NCI-H2171 (cell line): ENCODE measurements at regions not wholly inside any gene's neighbourhood (a gene's known extent, or its start where the extent isn't known, plus 50 kb on each side); places are given as distances from the start of the nearest gene placed in this dataset.
"Not testable (repeated sequence)": the region's sequence is repeated elsewhere in the genome, so short reads cannot be mapped to it uniquely, and the experiment has no call there.

ENCODE experiments used
- DNase-seq: peaks from one replicate; lab custom pipeline; 2025; lab: John Stamatoyannopoulos, UW

GRCh38 chr11:91650802-91651201 lies 573.8 kb upstream of the FAT3 start:
- DNase-seq, result no peak

- DNase-seq, result no peak
These were observed 583.5 kb upstream of the FAT3 start for GRCh38 chr11:91641153-91641552.

- DNase-seq, result no peak
These were observed 585.3 kb upstream of the FAT3 start for GRCh38 chr11:91639359-91639758.

GRCh38 chr11:91630916-91631673 lies 593.5 kb upstream of the FAT3 start:
- no peak for DNase-seq

- DNase-seq, result no peak
These were observed 599.1 kb upstream of the FAT3 start for GRCh38 chr11:91625495-91625894.

GRCh38 chr11:91624021-91624420 lies 600.6 kb upstream of the FAT3 start:
- no peak for DNase-seq

GRCh38 chr11:91608677-91609076 lies 615.9 kb upstream of the FAT3 start:
- no peak for DNase-seq

- no peak for DNase-seq
These were observed 628.5 kb upstream of the FAT3 start for GRCh38 chr11:91596111-91596510.

- no peak for DNase-seq
These were observed 633.6 kb upstream of the FAT3 start for GRCh38 chr11:91591021-91591420.

- no peak for DNase-seq
These were observed 637.5 kb upstream of the FAT3 start for GRCh38 chr11:91587131-91587530.

GRCh38 chr11:91585035-91585801 lies 639.4 kb upstream of the FAT3 start:
- DNase-seq, result no peak

- no peak for DNase-seq
These were observed 661.4 kb upstream of the FAT3 start for GRCh38 chr11:91563176-91563575.

- DNase-seq, result no peak
These were observed 664.2 kb upstream of the FAT3 start for GRCh38 chr11:91560434-91560833.

GRCh38 chr11:91538065-91538464 lies 686.6 kb upstream of the FAT3 start:
- no peak for DNase-seq

- no peak for DNase-seq
These were observed 688.3 kb upstream of the FAT3 start for GRCh38 chr11:91536366-91536765.

GRCh38 chr11:91528965-91529364 lies 695.7 kb upstream of the FAT3 start:
- no peak for DNase-seq

GRCh38 chr11:91527380-91528030 lies 697.1 kb upstream of the FAT3 start:
- DNase-seq, result no peak

GRCh38 chr11:91513734-91514133 lies 710.9 kb upstream of the FAT3 start:
- no peak for DNase-seq

- no peak for DNase-seq
These were observed 726.8 kb upstream of the FAT3 start for GRCh38 chr11:91497847-91498246.

- DNase-seq, result no peak
These were observed 728.8 kb upstream of the FAT3 start for GRCh38 chr11:91495837-91496236.

- no peak for DNase-seq
These were observed 734.6 kb upstream of the FAT3 start for GRCh38 chr11:91489989-91490388.

- DNase-seq, result not testable (repeated sequence)
These were observed 740.7 kb upstream of the FAT3 start for GRCh38 chr11:91483956-91484355.

- not testable (repeated sequence) for DNase-seq
These were observed 742.7 kb upstream of the FAT3 start for GRCh38 chr11:91481875-91482274.
